Activated CD4-positive, alpha-beta memory T cell treated with anti-CD3 and anti-CD28 coated beads for 36 hours (primary cell): ENCODE measurements at regions not wholly inside any gene's neighbourhood (a gene's known extent, or its start where the extent isn't known, plus 50 kb on each side); places are given as distances from the start of the nearest gene placed in this dataset.
A peak's percentile ranks its signal among the peaks of the same experiment; 100 is the strongest.

Experiments used
- CTCF ChIA-PET: fragments of 350-600 bp; sonication (Branson Sonifier 250); formaldehyde crosslinking; loops from one replicate; lab custom pipeline; 2021; ENCODE audit warnings: antibody characterized with exemption, inconsistent platforms; lab: Charles Lee
- POLR2A ChIA-PET: fragments of 350-600 bp; sonication (Branson Sonifier 250); formaldehyde crosslinking; loops from one replicate; lab custom pipeline; 2021; ENCODE audit warnings: antibody characterized with exemption; lab: Charles Lee
- DNase-seq: peaks from one replicate; pipeline ENCODE4 v3.0.0-alpha.2; 2020
- H3K27ac Mint-ChIP-seq: one replicate; pipeline ENCODE4 v1.8.0; 2021; ENCODE audit warnings: mixed read lengths
- H3K27me3 Mint-ChIP-seq: one replicate; pipeline ENCODE4 v1.8.0; 2021; ENCODE audit warnings: mixed read lengths
- H3K36me3 Mint-ChIP-seq: one replicate; pipeline ENCODE4 v1.8.0; 2021; ENCODE audit warnings: mixed read lengths
- H3K4me1 Mint-ChIP-seq: one replicate; pipeline ENCODE4 v1.8.0; 2021; ENCODE audit warnings: low read depth, mixed read lengths
- H3K4me3 Mint-ChIP-seq: one replicate; pipeline ENCODE4 v1.8.0; 2021; ENCODE audit warnings: mild to moderate bottlenecking, mixed read lengths
- H3K9me3 Mint-ChIP-seq: one replicate; pipeline ENCODE4 v1.8.0; 2021; ENCODE audit warnings: mixed read lengths
- intact Hi-C: fragments of 100-400 bp; cut with micrococcal nuclease; formaldehyde crosslinking; loops from one replicate; pipeline ENCODE4 v1.15.1; 2023

GRCh38 chr12:14258575-14258940 is 106.9 kb upstream of the ATF7IP start:
- Mint-ChIP-seq H3K9me3 (peaks cover 10% of the 10 kb centered on the region), H3K36me3 (peaks cover 8% of the 10 kb centered on the region), H3K27me3 (no peaks in the 10 kb centered on the region), H3K4me1 (peaks cover 44% of the 10 kb centered on the region), H3K27ac (peak overlapping the region; percentile 99), H3K4me3 (peak overlapping the region; percentile 33)
- DNase-seq = no peak
- POLR2A ChIA-PET = interaction anchor here (1.1 to 2.0 kb wide), 6 partner anchors 15 to 217 kb away, joined by 3 to 21 read pairs (median 8); partner anchors contain the start of gene ATF7IP
- CTCF ChIA-PET = interaction anchor here (0.8 to 2.2 kb wide), 8 partner anchors 20 to 164 kb away, joined by 3 to 26 read pairs (median 4); partner anchors contain the start of gene ATF7IP
- intact Hi-C loops = loop anchor here (5.0 kb wide), 1 partner anchor 704 kb away; the partner anchor contains the start of gene ARHGDIB

- H3K9me3 Mint-ChIP-seq = peaks cover 10% of the 10 kb centered on the region
- H3K27me3 Mint-ChIP-seq = no peaks in the 10 kb centered on the region
- intact Hi-C loops = loop anchor here (5.0 kb wide), 1 partner anchor 703 kb away; the partner anchor contains the start of gene ARHGDIB
- H3K4me1 Mint-ChIP-seq = peaks cover 46% of the 10 kb centered on the region
- ChIA-PET CTCF (interaction anchor here (1.2 kb wide), 1 partner anchor 135 kb away, joined by 4 read pairs; no protein-coding TSS in a partner anchor), POLR2A (interaction anchor here (0.7 to 2.0 kb wide), 2 partner anchors 14 to 179 kb away, joined by 3 to 5 read pairs; no protein-coding TSS in a partner anchor)
- H3K27ac Mint-ChIP-seq = peak overlapping the region; percentile 8
- DNase-seq = no peak
- H3K36me3 Mint-ChIP-seq = peaks cover 8% of the 10 kb centered on the region
- H3K4me3 Mint-ChIP-seq = no peak overlapping the region
Observed at GRCh38 chr12:14259481-14260010, 105.9 kb upstream of the ATF7IP start.

DNA sequence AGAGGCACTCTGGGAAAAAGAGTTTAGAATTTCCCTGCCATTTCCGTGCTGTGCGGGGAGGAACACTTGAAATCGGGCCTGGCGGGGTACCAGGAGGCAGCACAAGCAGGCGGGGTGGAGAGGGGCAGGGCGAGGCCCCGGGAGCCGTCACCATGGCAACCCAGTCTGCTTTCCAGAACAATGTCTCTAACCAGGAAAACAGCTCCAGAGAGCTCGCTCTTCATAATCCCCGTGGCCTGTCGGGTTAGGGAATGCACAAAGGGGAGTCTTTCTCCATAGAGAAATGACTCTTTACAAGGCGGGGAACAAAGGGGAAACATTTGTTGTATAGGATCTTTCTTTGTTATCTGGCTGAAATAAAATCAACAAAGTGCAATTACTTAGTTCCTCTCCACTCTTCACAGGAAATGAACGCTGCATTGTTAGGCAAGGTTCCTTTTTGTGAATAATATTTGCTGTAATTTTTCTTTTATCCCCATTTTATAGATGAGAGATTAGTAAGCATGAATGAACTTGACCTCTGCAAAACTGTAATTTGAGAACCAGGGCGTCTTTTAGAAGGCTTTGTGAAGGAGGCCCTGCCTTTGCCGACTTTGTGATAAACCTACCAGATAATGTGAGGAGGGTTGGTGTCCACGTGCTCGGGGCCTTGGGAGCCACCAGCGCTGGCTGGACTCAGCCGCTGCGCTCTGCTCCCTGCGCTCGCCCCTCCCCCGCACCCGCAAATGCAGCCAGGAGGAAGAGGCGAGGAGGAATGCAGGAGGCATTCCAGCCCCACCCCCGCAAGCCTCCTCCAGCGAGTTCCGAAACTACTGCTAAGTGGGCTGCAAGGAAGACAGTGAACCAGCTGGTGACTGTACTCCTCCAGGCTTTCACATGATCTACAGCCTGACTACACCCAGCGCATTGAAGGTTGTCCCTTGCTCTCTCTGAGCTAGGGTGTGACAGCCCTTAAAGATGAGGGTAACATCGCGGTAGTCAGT is 105.2 kb upstream of the ATF7IP start:
- POLR2A ChIA-PET = interaction anchor here (0.7 kb wide), 1 partner anchor 178 kb away, joined by 3 read pairs; no protein-coding TSS in a partner anchor

DNA sequence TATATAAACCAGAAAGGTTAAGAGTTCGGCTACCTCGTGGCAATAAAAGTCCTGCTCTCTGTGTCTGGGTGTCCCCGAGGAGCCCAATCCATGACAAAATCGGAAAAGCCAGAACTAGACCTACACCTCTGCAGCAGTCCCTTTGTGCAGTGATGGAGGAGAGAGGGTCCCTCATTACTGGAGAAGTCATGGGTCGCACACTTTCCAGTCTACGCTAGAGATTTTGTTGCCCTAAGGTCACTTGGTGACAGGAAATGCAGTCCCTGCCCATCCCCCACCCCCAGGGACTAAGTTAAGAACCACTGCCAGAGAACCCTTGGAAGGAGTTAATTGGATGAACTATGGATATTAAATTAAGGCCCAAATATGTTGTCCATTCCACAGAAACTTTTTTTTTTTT is 104.4 kb upstream of the ATF7IP start:
- ChIA-PET POLR2A (no interaction called here), CTCF (no interaction called here)
- Mint-ChIP-seq H3K27ac (no peak overlapping the region), H3K9me3 (peaks cover 10% of the 10 kb centered on the region), H3K4me3 (no peak overlapping the region), H3K27me3 (no peaks in the 10 kb centered on the region), H3K4me1 (peaks cover 32% of the 10 kb centered on the region), H3K36me3 (peaks cover 8% of the 10 kb centered on the region)
- intact Hi-C loops = no loop called here
- DNase-seq = no peak

More for the DNA sequence above, 105.2 kb upstream of the ATF7IP start:
- Mint-ChIP-seq H3K4me3 (no peak overlapping the region), H3K9me3 (peaks cover 10% of the 10 kb centered on the region), H3K27ac (peak overlapping the region; percentile 8), H3K36me3 (peaks cover 8% of the 10 kb centered on the region), H3K4me1 (peaks cover 39% of the 10 kb centered on the region), H3K27me3 (no peaks in the 10 kb centered on the region)
- CTCF ChIA-PET = no interaction called here
- DNase-seq = no peak
- intact Hi-C loops = no loop called here

GRCh38 chr12:14261861-14262260 is 103.6 kb upstream of the ATF7IP start:
- peaks cover 10% of the 10 kb centered on the region for H3K9me3 Mint-ChIP-seq
- peaks cover 24% of the 10 kb centered on the region for H3K4me1 Mint-ChIP-seq
- ChIA-PET POLR2A (no interaction called here), CTCF (interaction anchor here (0.8 to 1.0 kb wide), 2 partner anchors 24 to 192 kb away, joined by 3 to 4 read pairs; no protein-coding TSS in a partner anchor)
- no peak overlapping the region for H3K4me3 Mint-ChIP-seq
- H3K27me3 Mint-ChIP-seq = no peaks in the 10 kb centered on the region
- peaks cover 8% of the 10 kb centered on the region for H3K36me3 Mint-ChIP-seq
- no peak overlapping the region for H3K27ac Mint-ChIP-seq
- DNase-seq = no peak
- intact Hi-C loops = no loop called here

DNA sequence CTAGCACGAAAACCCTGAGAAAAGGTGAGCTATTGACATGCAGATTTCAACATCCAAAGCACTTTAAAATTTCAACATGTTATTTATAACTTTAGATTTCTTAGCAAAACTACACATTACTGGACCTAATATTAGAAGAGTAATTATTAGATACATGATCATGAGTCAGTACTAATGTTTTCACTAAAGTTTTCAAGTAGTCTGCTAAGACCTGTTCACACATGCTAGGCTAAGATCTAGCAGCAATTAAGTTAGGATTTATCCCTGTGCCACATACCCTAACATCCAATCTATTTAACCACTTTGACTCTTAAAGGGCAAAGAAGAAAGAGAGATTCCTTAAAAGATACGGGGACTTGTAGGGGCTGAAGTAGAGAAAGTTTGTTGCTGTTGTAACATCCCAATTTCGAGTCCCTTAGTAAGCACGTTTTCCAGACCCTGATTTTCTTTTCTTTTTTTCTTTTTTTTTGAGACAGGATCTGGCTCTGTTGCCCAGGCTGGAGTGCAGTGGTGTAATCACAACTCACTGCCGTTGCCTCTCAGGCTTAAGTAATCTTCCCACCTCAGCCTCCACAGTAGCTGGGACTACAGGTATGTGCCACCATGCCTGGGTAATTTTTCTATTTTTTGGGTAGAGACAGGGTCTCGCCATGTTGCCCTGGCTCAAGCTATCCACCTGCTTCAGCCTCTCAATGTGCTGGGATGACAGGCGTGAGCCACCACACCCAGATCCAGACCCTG is 102.5 kb upstream of the ATF7IP start:
- Mint-ChIP-seq H3K4me1 (peaks cover 13% of the 10 kb centered on the region), H3K4me3 (no peak overlapping the region), H3K36me3 (peaks cover 8% of the 10 kb centered on the region), H3K27ac (no peak overlapping the region), H3K27me3 (no peaks in the 10 kb centered on the region), H3K9me3 (peaks cover 10% of the 10 kb centered on the region)
- intact Hi-C loops = no loop called here
- POLR2A ChIA-PET = no interaction called here
- DNase-seq = no peak
- CTCF ChIA-PET = interaction anchor here (0.8 kb wide), 1 partner anchor 191 kb away, joined by 3 read pairs; no protein-coding TSS in a partner anchor

GRCh38 chr12:14263742-14264141 is 101.7 kb upstream of the ATF7IP start:
- DNase-seq = no peak
- Mint-ChIP-seq H3K36me3 (peaks cover 3% of the 10 kb centered on the region), H3K27me3 (no peaks in the 10 kb centered on the region), H3K4me1 (peaks cover 5% of the 10 kb centered on the region), H3K9me3 (peaks cover 8% of the 10 kb centered on the region), H3K4me3 (no peak overlapping the region), H3K27ac (no peak overlapping the region)
- intact Hi-C loops = no loop called here
- ChIA-PET POLR2A (interaction anchor here (0.6 kb wide), 1 partner anchor 13 kb away, joined by 4 read pairs; no protein-coding TSS in a partner anchor), CTCF (no interaction called here)

GRCh38 chr12:14264316-14264715 is 101.2 kb upstream of the ATF7IP start:
- Mint-ChIP-seq H3K27me3 (no peaks in the 10 kb centered on the region), H3K4me1 (peaks cover 3% of the 10 kb centered on the region), H3K36me3 (peaks cover 1% of the 10 kb centered on the region), H3K4me3 (no peak overlapping the region), H3K27ac (no peak overlapping the region), H3K9me3 (peaks cover 5% of the 10 kb centered on the region)
- no peak for DNase-seq
- ChIA-PET CTCF (no interaction called here), POLR2A (interaction anchor here (0.6 kb wide), 1 partner anchor 13 kb away, joined by 4 read pairs; no protein-coding TSS in a partner anchor)
- intact Hi-C loops = no loop called here

DNA sequence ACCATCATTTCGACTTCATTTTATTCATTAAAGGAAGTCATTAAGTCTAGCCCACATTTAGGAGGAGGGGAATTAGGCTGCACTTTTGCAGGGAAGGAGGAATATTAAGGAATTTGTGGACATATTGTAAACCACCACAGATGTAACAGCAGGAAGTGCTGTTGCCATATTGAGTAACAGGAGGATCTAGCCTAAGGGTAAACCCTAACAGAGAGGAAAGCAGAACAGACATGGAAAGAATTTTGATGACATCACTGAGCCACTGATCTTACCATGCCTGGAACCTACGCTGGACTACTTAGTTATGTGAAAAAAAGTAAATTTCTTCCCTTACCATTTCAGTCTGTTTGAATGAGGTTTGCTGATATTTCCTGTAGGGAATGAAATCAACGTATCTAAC is 100.7 kb upstream of the ATF7IP start:
- intact Hi-C loops = no loop called here
- Mint-ChIP-seq H3K4me1 (peaks cover 3% of the 10 kb centered on the region), H3K4me3 (no peak overlapping the region), H3K27me3 (no peaks in the 10 kb centered on the region), H3K9me3 (peaks cover 5% of the 10 kb centered on the region), H3K27ac (no peak overlapping the region), H3K36me3 (peaks cover 4% of the 10 kb centered on the region)
- POLR2A ChIA-PET = no interaction called here
- CTCF ChIA-PET = no interaction called here
- no peak for DNase-seq

DNA sequence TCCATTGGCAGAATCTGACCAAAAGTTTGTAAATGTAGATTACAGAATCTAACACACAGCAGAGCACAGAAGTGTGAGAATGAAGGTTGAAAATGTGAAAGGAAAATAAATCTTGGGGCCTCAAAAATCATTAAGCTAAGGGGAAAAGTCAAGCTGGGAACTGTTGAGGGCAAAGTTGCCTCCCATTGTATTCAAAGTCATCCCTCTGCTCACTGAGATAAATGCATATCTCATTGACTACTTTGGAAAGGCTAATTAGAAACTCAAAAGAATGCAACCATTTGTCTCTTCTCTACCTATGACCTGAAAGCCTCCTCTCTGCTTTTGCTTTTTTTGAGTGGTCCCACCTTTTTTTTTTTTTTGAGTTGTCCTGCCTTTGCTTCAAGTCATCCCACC is 97.4 kb upstream of the ATF7IP start:
- no peak overlapping the region for H3K4me3 Mint-ChIP-seq
- ChIA-PET POLR2A (no interaction called here), CTCF (interaction anchor here (1.7 kb wide), 1 partner anchor 186 kb away, joined by 3 read pairs; no protein-coding TSS in a partner anchor)
- no peak overlapping the region for H3K27ac Mint-ChIP-seq
- intact Hi-C loops = no loop called here
- DNase-seq = no peak
- peaks cover 11% of the 10 kb centered on the region for H3K9me3 Mint-ChIP-seq
- H3K27me3 Mint-ChIP-seq = no peaks in the 10 kb centered on the region
- H3K36me3 Mint-ChIP-seq = peaks cover 9% of the 10 kb centered on the region
- peaks cover 5% of the 10 kb centered on the region for H3K4me1 Mint-ChIP-seq

GRCh38 chr12:14270392-14270791 is 95.1 kb upstream of the ATF7IP start:
- Mint-ChIP-seq H3K27ac (no peak overlapping the region), H3K36me3 (peaks cover 9% of the 10 kb centered on the region), H3K4me1 (peaks cover 7% of the 10 kb centered on the region), H3K27me3 (no peaks in the 10 kb centered on the region), H3K4me3 (no peak overlapping the region), H3K9me3 (peaks cover 11% of the 10 kb centered on the region)
- ChIA-PET CTCF (no interaction called here), POLR2A (no interaction called here)
- no peak for DNase-seq
- intact Hi-C loops = no loop called here
